ENCODE measurements at regions not wholly inside any gene's neighbourhood (a gene's known extent, or its start where the extent isn't known, plus 50 kb on each side); places are given as distances from the start of the nearest gene placed in this dataset.

DNA sequence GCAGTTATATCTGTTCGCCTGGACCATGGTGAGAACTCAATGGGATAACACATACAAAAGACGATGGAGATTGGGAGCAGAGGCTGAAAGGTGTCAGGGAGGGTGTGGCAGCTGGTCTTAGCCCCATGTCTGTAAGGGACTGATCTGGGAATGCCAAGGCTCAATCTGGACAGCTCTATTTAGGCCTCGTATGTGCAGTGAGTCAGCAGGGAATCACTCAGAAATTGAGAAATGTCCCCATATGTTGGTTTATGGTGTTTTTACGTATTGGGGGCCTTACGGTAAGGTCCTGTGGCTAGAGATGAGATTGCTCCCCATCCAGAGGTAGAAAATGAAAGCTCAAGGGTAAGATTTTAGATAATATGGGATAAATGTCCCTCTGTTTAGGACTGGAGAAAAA, 71.4 kb upstream of the TTC29 start:
- no peak for TF ChIP-seq CTCF (IDR thresholded peaks at IDR 0.05)
- intact Hi-C loops (cut with DNase I) = loop anchor here in 7 of 10 donors (5.0 to 10.0 kb wide), 6 partner anchors 75 to 578 kb away; no protein-coding TSS in a partner anchor

DNA sequence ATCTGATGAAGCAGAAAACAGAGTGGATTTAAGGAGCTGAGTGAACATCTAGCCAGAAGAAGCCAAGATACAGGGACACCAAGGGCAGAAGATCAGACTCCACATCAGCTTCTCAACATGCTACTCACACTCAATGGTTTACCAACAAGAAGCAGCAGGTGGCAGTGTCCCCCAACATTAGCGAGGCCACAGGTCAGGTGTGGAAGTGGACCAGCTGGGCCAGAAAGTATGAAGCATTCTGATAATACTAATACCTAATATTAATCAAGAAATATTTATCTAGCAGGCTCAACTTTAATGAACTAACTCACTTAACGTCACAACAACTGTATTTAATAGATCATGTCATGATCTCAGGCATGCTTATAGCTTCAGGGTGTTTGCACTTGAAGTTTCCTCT, 73.4 kb upstream of the TTC29 start:
- H3K27ac ChIP-seq = no peak overlapping the region
- TF ChIP-seq CTCF (IDR thresholded peaks at IDR 0.05) = peak; percentile 28 to 78 (median 66)
- H3K4me3 ChIP-seq = no peak overlapping the region
- intact Hi-C loops (cut with DNase I) = loop anchor here in 9 of 10 donors (1.0 to 10.0 kb wide), 10 partner anchors 73 to 576 kb away; no protein-coding TSS in a partner anchor
- H3K4me1 ChIP-seq = no peaks in the 10 kb centered on the region
- peaks cover 0 to 17% (median 0%) of the 10 kb centered on the region in 7 donors for H3K27me3 ChIP-seq
- ATAC-seq = peak; percentile 63 to 90 (median 76)
- H3K36me3 ChIP-seq = no peaks in the 10 kb centered on the region
- peaks cover 0 to 8% (median 0%) of the 10 kb centered on the region in 11 donors for H3K9me3 ChIP-seq
- DNase-seq = peak; percentile 49 to 63
- 41 to 53% methylated on average over 2 of the region's 2 CpGs for WGBS, 2 donors

More for the DNA sequence above, 71.4 kb upstream of the TTC29 start:
- DNase-seq (no peak), ATAC-seq (no peak)
- WGBS, 2 donors = 88 to 89% methylated on average over 5 of the region's 5 CpGs
- no peaks in the 10 kb centered on the region for H3K9me3 ChIP-seq
- no peaks in the 10 kb centered on the region for H3K36me3 ChIP-seq
- no peak overlapping the region for H3K27ac ChIP-seq
- no peak overlapping the region for H3K4me3 ChIP-seq
- no peaks in the 10 kb centered on the region for H3K4me1 ChIP-seq
- peaks cover 0 to 17% (median 0%) of the 10 kb centered on the region in 7 donors for H3K27me3 ChIP-seq

- WGBS, 2 donors = 84 to 85% methylated on average over 4 of the region's 4 CpGs
- Histone ChIP-seq H3K9me3 (peaks cover 0 to 8% (median 0%) of the 10 kb centered on the region in 11 donors), H3K27ac (no peak overlapping the region), H3K4me1 (no peaks in the 10 kb centered on the region), H3K4me3 (no peak overlapping the region), H3K36me3 (no peaks in the 10 kb centered on the region), H3K27me3 (peaks cover 0 to 8% (median 0%) of the 10 kb centered on the region in 7 donors)
- ATAC-seq = no peak
- intact Hi-C loops (cut with DNase I) = loop anchor here in 3 of 10 donors (2.0 to 10.0 kb wide), 3 partner anchors 76 to 574 kb away; no protein-coding TSS in a partner anchor
- DNase-seq = no peak
- no peak for TF ChIP-seq CTCF (IDR thresholded peaks at IDR 0.05)
These were observed 74.8 kb upstream of the TTC29 start for GRCh38 chr4:147020456-147020855.

DNA sequence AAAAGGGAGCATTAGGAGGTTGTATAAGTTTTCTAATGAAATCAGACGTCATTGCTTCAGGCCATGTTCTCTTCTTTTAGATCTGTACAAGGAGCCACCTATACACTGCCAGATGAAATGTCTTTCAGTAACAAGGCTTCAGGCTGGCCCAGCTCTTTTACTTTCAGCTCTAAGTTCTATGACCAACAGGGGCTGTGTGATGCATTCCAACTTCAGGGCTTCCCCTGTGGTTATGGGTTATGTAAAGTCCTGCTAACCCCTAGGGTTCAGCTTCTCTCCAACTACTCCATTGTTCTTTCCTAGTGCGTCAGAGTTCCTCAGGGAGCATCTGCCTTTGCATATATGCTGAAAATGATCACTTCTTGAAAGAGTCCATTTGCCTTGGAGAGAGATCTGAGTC, 79.4 kb upstream of the TTC29 start:
- no peak for DNase-seq
- Histone ChIP-seq H3K27me3 (no peaks in the 10 kb centered on the region), H3K36me3 (no peaks in the 10 kb centered on the region), H3K27ac (no peak overlapping the region), H3K9me3 (peaks cover 0 to 8% (median 0%) of the 10 kb centered on the region in 11 donors), H3K4me3 (no peak overlapping the region), H3K4me1 (no peaks in the 10 kb centered on the region)
- TF ChIP-seq CTCF (IDR thresholded peaks at IDR 0.05) = no peak
- intact Hi-C loops (cut with DNase I) = loop anchor here in 2 of 10 donors (10.0 kb wide), 2 partner anchors 560 to 570 kb away; no protein-coding TSS in a partner anchor
- WGBS, 2 donors = 83 to 85% methylated on average over 2 of the region's 2 CpGs
- no peak for ATAC-seq

All from heart right ventricle (tissue), 16 donors.